ENCODE measurements at regions not wholly inside any gene's neighbourhood (a gene's known extent, or its start where the extent isn't known, plus 50 kb on each side); places are given as distances from the start of the nearest gene placed in this dataset.
"Not testable (repeated sequence)": the region's sequence is repeated elsewhere in the genome, so short reads cannot be mapped to it uniquely, and the experiment has no call there.

- no peak for TF ChIP-seq CTCF (conservative IDR thresholded peaks at IDR 0.05; ENCODE audit: control insufficient read depth, insufficient read depth, low read depth, low read length)
Measured at GRCh38 chr2:176574484-176575236, 305.4 kb downstream of the MTX2 start.

GRCh38 chr2:176575237-176575744 is 306.0 kb downstream of the MTX2 start:
- no peak for TF ChIP-seq CTCF (conservative IDR thresholded peaks at IDR 0.05; ENCODE audit: control insufficient read depth, insufficient read depth, low read depth, low read length)
- DNase-seq (ENCODE audit: low read depth) = no peak
- no peak overlapping the region for H3K4me3 ChIP-seq (ENCODE audit: control insufficient read depth, low read depth, low read length)

More at GRCh38 chr2:176574484-176575236, 305.4 kb downstream of the MTX2 start:
- no peak for DNase-seq (ENCODE audit: low read depth)
- H3K4me3 ChIP-seq (ENCODE audit: control insufficient read depth, low read depth, low read length) = no peak overlapping the region

GRCh38 chr2:176577054-176577453 is 307.8 kb downstream of the MTX2 start:
- no peak for DNase-seq (ENCODE audit: low read depth)
- no peak overlapping the region for H3K4me3 ChIP-seq (ENCODE audit: control insufficient read depth, low read depth, low read length)
- TF ChIP-seq CTCF (conservative IDR thresholded peaks at IDR 0.05; ENCODE audit: control insufficient read depth, insufficient read depth, low read depth, low read length) = no peak

GRCh38 chr2:176578292-176578691 is 309.1 kb downstream of the MTX2 start:
- not testable (repeated sequence) for DNase-seq (ENCODE audit: low read depth); H3K4me3 ChIP-seq (ENCODE audit: control insufficient read depth, low read depth, low read length)

- no peak for TF ChIP-seq CTCF (conservative IDR thresholded peaks at IDR 0.05; ENCODE audit: control insufficient read depth, insufficient read depth, low read depth, low read length)
- DNase-seq (ENCODE audit: low read depth) = no peak
- H3K4me3 ChIP-seq (ENCODE audit: control insufficient read depth, low read depth, low read length) = no peak overlapping the region
Measured at GRCh38 chr2:176579608-176580007, 310.4 kb downstream of the MTX2 start.

GRCh38 chr2:176581557-176582165 is 312.4 kb downstream of the MTX2 start:
- no peak overlapping the region for H3K4me3 ChIP-seq (ENCODE audit: control insufficient read depth, low read depth, low read length)
- no peak for DNase-seq (ENCODE audit: low read depth)
- no peak for TF ChIP-seq CTCF (conservative IDR thresholded peaks at IDR 0.05; ENCODE audit: control insufficient read depth, insufficient read depth, low read depth, low read length)

- TF ChIP-seq CTCF (conservative IDR thresholded peaks at IDR 0.05; ENCODE audit: control insufficient read depth, insufficient read depth, low read depth, low read length) = no peak
- no peak overlapping the region for H3K4me3 ChIP-seq (ENCODE audit: control insufficient read depth, low read depth, low read length)
- no peak for DNase-seq (ENCODE audit: low read depth)
Measured at GRCh38 chr2:176582176-176582575, 312.9 kb downstream of the MTX2 start.
